C4-2B (cell line): ENCODE measurements at regions not wholly inside any gene's neighbourhood (a gene's known extent, or its start where the extent isn't known, plus 50 kb on each side); places are given as distances from the start of the nearest gene placed in this dataset.

Source experiments
- CTCF ChIP-seq: fragments of 450-650 bp; conservative IDR thresholded peaks from 2 replicates; pipeline ENCODE4 v1.5.1; 2017; ENCODE audit warnings: mild to moderate bottlenecking
- ZFX ChIP-seq: fragments of 450-650 bp; IDR thresholded peaks from 2 replicates; pipeline ENCODE4 v1.6.1; 2017

- TF ChIP-seq CTCF (no peak), ZFX (no peak)
Observed at GRCh38 chr1:178627037-178627436, 98.0 kb upstream of the RALGPS2 start.
